NB4 (cell line): ENCODE measurements at regions not wholly inside any gene's neighbourhood (a gene's known extent, or its start where the extent isn't known, plus 50 kb on each side); places are given as distances from the start of the nearest gene placed in this dataset.

Source experiments
- DNase-seq: peaks from one replicate; pipeline ENCODE4 v3.0.0; 2010; ENCODE audit warnings: low read depth
- H3K4me3 ChIP-seq: one replicate; pipeline ENCODE4 v1.5.1; 2011; ENCODE audit warnings: mild to moderate bottlenecking, low read depth, low read length, moderate library complexity
- MYC ChIP-seq: IDR thresholded peaks from 2 replicates; pipeline ENCODE4 v1.6.1; 2011; ENCODE audit warnings: low read depth, low read length
- POLR2A ChIP-seq: IDR thresholded peaks from 2 replicates; pipeline ENCODE4 v1.6.1; 2011; ENCODE audit warnings: mild to moderate bottlenecking; ENCODE audit not compliant: insufficient read length; ENCODE audit errors: extremely low read depth
- TF ChIP-seq, protein P1 (sequence below): IDR thresholded peaks from one replicate; pipeline ENCODE4 v1.5.1; 2012; ENCODE audit warnings: low read depth, low read length
- TF ChIP-seq, protein P2 (sequence below): IDR thresholded peaks from 2 replicates; pipeline ENCODE4 v1.6.1; 2011; ENCODE audit warnings: low read depth, low read length

DNA sequence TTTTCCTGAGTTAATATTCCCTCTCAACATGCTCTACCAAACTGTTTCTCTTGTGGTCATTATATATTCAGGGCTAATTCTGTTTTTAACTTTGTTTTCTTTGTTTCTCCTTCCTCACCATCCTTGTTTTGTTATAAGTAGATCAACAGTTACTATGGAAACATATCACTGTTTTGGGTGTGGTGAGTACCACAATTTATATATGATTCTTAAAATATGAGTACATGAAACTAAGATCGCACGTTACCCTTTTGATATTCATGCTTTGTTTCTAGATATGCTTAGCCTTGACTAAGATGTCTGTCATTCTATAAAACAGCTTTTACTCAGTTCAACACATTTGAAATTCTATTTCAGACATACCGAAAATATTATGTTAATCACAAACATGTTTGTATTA, 232.3 kb upstream of the ITGA4 start:
- DNase-seq, result no peak
- TF ChIP-seq, protein P1, sequence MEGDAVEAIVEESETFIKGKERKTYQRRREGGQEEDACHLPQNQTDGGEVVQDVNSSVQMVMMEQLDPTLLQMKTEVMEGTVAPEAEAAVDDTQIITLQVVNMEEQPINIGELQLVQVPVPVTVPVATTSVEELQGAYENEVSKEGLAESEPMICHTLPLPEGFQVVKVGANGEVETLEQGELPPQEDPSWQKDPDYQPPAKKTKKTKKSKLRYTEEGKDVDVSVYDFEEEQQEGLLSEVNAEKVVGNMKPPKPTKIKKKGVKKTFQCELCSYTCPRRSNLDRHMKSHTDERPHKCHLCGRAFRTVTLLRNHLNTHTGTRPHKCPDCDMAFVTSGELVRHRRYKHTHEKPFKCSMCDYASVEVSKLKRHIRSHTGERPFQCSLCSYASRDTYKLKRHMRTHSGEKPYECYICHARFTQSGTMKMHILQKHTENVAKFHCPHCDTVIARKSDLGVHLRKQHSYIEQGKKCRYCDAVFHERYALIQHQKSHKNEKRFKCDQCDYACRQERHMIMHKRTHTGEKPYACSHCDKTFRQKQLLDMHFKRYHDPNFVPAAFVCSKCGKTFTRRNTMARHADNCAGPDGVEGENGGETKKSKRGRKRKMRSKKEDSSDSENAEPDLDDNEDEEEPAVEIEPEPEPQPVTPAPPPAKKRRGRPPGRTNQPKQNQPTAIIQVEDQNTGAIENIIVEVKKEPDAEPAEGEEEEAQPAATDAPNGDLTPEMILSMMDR, result no peak
- no peak for TF ChIP-seq POLR2A
- TF ChIP-seq, protein P2, sequence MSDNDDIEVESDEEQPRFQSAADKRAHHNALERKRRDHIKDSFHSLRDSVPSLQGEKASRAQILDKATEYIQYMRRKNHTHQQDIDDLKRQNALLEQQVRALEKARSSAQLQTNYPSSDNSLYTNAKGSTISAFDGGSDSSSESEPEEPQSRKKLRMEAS, result no peak
- no peak for TF ChIP-seq MYC
- no peak overlapping the region for H3K4me3 ChIP-seq

DNA sequence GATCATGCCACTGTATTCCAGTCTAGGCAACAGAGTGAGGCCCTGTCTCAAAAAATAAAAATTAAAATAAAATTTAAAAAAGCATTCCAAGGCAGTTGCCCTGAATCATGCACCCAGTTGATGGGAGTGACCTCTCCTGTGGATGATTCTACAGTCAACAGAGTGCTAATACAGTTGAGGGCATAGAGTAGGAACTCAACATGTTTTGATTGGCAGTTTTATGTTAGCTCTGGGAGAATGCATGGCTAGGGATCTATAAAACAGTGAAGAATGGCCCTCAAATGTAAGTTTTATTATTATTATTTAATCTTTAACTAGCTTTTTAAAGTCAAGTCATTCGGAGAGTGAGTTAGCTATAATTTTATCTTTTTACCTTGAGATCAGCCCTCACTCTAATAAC, 228.5 kb upstream of the ITGA4 start:
- DNase-seq, result no peak
- no peak for TF ChIP-seq POLR2A
- TF ChIP-seq, protein P2, result no peak
- TF ChIP-seq MYC, result no peak
- TF ChIP-seq, protein P1, result no peak

DNA sequence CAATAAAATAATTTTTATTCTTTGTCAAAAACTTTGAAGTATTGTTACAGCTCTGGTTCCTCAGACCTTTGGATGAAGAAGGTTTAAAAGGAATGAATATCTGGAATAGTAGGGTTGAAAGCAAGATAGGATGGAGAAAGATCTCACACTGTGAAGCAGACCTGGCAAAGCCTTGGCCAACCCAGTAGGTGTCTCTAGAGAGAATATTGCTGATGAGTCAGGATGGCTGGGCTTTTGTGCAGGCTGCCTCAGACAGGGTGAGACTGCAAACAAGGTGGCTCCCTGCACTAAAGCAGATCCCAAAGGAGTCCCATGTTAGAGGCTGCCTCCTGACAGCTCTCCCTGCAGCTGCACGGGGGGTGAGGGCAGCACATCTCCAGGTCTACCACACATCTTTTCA, 226.0 kb upstream of the ITGA4 start:
- TF ChIP-seq POLR2A, result no peak
- TF ChIP-seq MYC, result no peak
- TF ChIP-seq, protein P2, result no peak

More for the DNA sequence above, 228.5 kb upstream of the ITGA4 start:
- H3K4me3 ChIP-seq, result no peak overlapping the region

DNA sequence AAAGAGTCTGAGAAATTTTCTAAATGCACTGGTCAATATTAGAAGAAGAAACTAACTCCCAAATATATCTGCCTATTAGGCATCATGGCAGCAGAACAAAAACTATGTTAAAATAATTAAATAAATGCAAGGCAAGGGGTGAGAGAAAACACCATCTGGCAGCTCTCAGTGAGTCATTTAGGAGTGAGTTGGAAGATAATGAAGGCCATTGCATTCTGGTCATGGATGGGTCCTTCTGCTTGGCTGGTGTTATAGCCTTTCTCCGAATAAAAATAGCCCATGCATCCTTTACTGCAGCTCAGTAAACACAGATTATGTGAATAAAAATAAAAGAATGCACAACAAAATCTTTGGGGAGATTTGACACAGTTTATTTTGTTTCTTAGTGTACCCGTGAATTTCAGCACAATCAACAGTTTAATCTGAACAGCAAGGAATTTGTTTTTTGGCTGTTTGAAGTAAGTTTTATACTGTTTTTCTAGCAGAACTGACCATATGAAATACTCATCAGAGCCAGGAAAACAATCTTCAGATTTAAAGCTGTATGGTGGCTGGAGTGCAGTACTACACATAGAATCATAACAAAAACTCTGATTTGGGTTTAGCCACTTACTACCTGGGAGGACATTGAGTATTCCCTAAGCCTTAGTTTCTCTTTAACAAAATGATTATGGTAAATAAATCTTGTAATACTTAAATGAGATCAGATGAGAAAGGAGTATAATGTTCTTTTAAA, 225.1 kb upstream of the ITGA4 start:
- no peak for DNase-seq
- H3K4me3 ChIP-seq, result no peak overlapping the region
- TF ChIP-seq MYC (no peak), POLR2A (no peak)
- TF ChIP-seq, protein P2, result no peak
- TF ChIP-seq, protein P1, result no peak

More for the DNA sequence above, 226.0 kb upstream of the ITGA4 start:
- DNase-seq, result peak; percentile 34
- H3K4me3 ChIP-seq, result no peak overlapping the region

DNA sequence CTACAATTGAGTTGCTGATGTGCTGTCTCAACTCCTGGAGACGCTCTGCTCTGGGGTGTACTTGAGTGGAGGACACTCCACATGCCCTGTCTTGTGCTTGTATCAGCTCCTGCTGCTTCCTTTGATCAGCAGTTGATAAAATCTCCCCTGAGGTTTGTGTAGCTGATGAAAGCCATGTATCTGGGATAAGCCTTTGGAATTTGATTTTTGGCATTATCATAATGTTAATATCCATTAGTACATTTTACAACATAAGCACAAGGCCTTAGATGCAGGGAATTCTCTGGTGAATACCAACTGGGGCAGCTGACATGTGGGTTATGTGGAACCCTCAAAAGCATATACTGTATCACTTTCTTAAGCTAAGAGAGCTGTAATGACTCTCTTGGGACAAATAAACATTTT, 222.7 kb upstream of the ITGA4 start:
- peak; percentile 34 for DNase-seq
- TF ChIP-seq POLR2A (no peak), MYC (no peak)
- TF ChIP-seq, protein P1, result no peak
- TF ChIP-seq, protein P2, result no peak
- H3K4me3 ChIP-seq, result no peak overlapping the region

DNA sequence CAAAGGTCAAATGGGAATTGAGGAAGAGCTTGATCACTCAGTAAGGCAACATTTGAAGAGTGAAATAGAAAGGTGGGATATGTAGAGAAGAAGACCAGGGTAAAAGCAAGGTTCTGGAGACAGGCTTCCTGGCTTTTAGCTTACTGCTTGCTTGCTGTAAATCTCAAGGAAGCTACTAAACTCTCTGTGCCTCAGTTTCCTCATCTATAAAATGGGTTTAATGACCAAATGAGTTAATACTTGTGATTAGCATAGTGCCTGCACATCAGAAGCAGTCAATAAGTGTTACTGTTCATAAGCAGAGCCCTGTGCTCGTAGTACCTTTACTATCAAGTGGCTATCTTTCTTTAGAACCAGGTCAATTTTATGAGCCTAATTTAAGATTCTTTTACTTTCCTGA, 222.2 kb upstream of the ITGA4 start:
- no peak for DNase-seq
- no peak for TF ChIP-seq POLR2A
- TF ChIP-seq MYC, result no peak
- TF ChIP-seq, protein P2, result no peak
- TF ChIP-seq, protein P1, result no peak
- no peak overlapping the region for H3K4me3 ChIP-seq
